HepG2 (cell line): ENCODE measurements at regions not wholly inside any gene's neighbourhood (a gene's known extent, or its start where the extent isn't known, plus 50 kb on each side); places are given as distances from the start of the nearest gene placed in this dataset.

Source experiments
- ATAC-seq: fragments of 200-7000 bp; cut with Tn5 transposase; 3 replicates; pipeline ENCODE4 v1.9.1; 2020; ENCODE audit warnings: mild to moderate bottlenecking, moderate library complexity
- BruUV-seq: library from RNA; stranded (reverse); fragments of 400-500 nt; replicated peaks from 2 replicates; lab custom pipeline; 2021; lab: Mats Ljungman, UMichigan
- CTCF ChIA-PET: fragments of 300-600 bp; formaldehyde crosslinking; extraction: SDS; loops from one replicate; lab custom pipeline; 2021; ENCODE audit warnings: low total read pairs, inconsistent platforms, low intra/inter-chr PET ratio; lab: Yijun Ruan, JAX
- POLR2A ChIA-PET: fragments of 350-600 bp; sonication (Branson Sonifier 250); formaldehyde crosslinking; loops from one replicate; lab custom pipeline; 2020; ENCODE audit warnings: antibody characterized with exemption, inconsistent platforms; lab: Yijun Ruan, JAX
- DNase-seq: peaks from one replicate; pipeline ENCODE4 v3.0.0-alpha.2; 2015; ENCODE audit warnings: low spot score
- FAIRE-seq: peaks from 3 replicates; lab custom pipeline; 2011; peaks lifted over from hg19 to GRCh38; lab: Jason Lieb, UNC
- H2AFZ ChIP-seq: one replicate; pipeline ENCODE4 v1.6.1; 2011; ENCODE audit warnings: low read length, inconsistent platforms
- H3K27ac ChIP-seq: fragments of 300-600 bp; 3 replicates; pipeline ENCODE4 v1.8.0; 2011; ENCODE audit warnings: mixed run types, mild to moderate bottlenecking, mixed read lengths, low read length, inconsistent platforms; ENCODE audit not compliant: insufficient read depth; ENCODE audit errors: extremely low read length
- H3K27me3 ChIP-seq, 2 experiments: fragments of 200-600 bp in 1 of 2; 2 replicates in 1 of 2; 3 replicates in 1 of 2; pipeline versions ENCODE4 v1.6.0 to v1.8.0; 2011; ENCODE audit warnings: low read length in 2 of 2, mild to moderate bottlenecking in 2 of 2, moderate library complexity in 2 of 2, inconsistent platforms in 1 of 2; ENCODE audit not compliant: insufficient read depth in 2 of 2, control insufficient read depth in 1 of 2
- H3K36me3 ChIP-seq, 2 experiments: fragments of 200-600 bp in 1 of 2; replicated peaks in 1 of 2; 2 replicates in 1 of 2; 3 replicates in 1 of 2; pipeline versions ENCODE4 v1.5.1 to v1.8.0; 2011; ENCODE audit warnings: low read length in 2 of 2, inconsistent platforms in 1 of 2; ENCODE audit not compliant: insufficient read depth in 2 of 2, control insufficient read depth in 1 of 2
- H3K4me1 ChIP-seq: 2 replicates; pipeline ENCODE4 v1.5.1; 2012; ENCODE audit warnings: low read length, inconsistent platforms; ENCODE audit not compliant: insufficient read depth
- H3K4me2 ChIP-seq: 2 replicates; pipeline ENCODE4 v1.6.0; 2011; ENCODE audit warnings: low read depth, low read length, inconsistent platforms
- H3K4me3 ChIP-seq, 3 experiments: fragments of 200-600 bp in 1 of 3; sonication (generic), shearing (Covaris generic) in 1 of 3; replicated peaks in 1 of 3; 2 replicates each; pipeline ENCODE4 v1.5.1; 2011 to 2016; ENCODE audit warnings: low read length in 3 of 3, inconsistent platforms in 2 of 3, low read depth in 2 of 3, mild to moderate bottlenecking in 2 of 3, control low read depth in 1 of 3, mixed read lengths in 1 of 3; ENCODE audit not compliant: insufficient read depth in 1 of 3
- H3K79me2 ChIP-seq: one replicate; pipeline ENCODE4 v1.6.1; 2011; ENCODE audit warnings: low read length, inconsistent platforms; ENCODE audit not compliant: insufficient read depth
- H3K9ac ChIP-seq: 2 replicates; pipeline ENCODE4 v1.6.0; 2011; ENCODE audit warnings: mild to moderate bottlenecking, low read depth, low read length, inconsistent platforms; ENCODE audit not compliant: insufficient read depth
- H3K9me3 ChIP-seq: 2 replicates; pipeline ENCODE4 v1.5.1; 2012; ENCODE audit warnings: mild to moderate bottlenecking, low read length
- H4K20me1 ChIP-seq: 2 replicates; pipeline ENCODE4 v1.6.0; 2011; ENCODE audit warnings: inconsistent platforms, mild to moderate bottlenecking, low read length, moderate library complexity; ENCODE audit not compliant: insufficient read depth
- ATF5 ChIP-seq: sonication (generic); formaldehyde crosslinking; IDR thresholded peaks from 2 replicates; pipeline ENCODE4 v1.4.0; 2020; ENCODE audit warnings: mild to moderate bottlenecking, low read depth, missing genetic modification reagents
- EHMT2 ChIP-seq: fragments of 200-600 bp; sonication (generic); IDR thresholded peaks from 2 replicates; pipeline ENCODE4 v1.7.0; 2017; ENCODE audit warnings: antibody characterized with exemption, low read depth, low read length, borderline replicate concordance
- HNRNPL ChIP-seq: fragments of 200-400 bp; formaldehyde crosslinking; IDR thresholded peaks from 2 replicates; pipeline ENCODE4 v1.6.1; 2017; ENCODE audit warnings: mild to moderate bottlenecking, low read depth, low read length
- MED1 ChIP-seq: sonication (generic); formaldehyde crosslinking; IDR thresholded peaks from 2 replicates; pipeline ENCODE4 v1.4.0; 2020; ENCODE audit warnings: missing genetic modification reagents
- SKI ChIP-seq: fragments of 450-650 bp; IDR thresholded peaks from one replicate; pipeline ENCODE4 v1.6.1; 2018; ENCODE audit warnings: mild to moderate bottlenecking; ENCODE audit not compliant: partially characterized antibody
- TCF7L2 ChIP-seq: IDR thresholded peaks from 2 replicates; pipeline ENCODE4 v1.6.1; 2011; ENCODE audit warnings: mild to moderate bottlenecking, low read depth, low read length, moderate library complexity
- U2AF2 ChIP-seq: fragments of 200-400 bp; formaldehyde crosslinking; IDR thresholded peaks from 2 replicates; pipeline ENCODE4 v1.6.1; 2017; ENCODE audit warnings: low read depth, mild to moderate bottlenecking, low read length
- ZBTB39 ChIP-seq: sonication (generic); formaldehyde crosslinking; IDR thresholded peaks from 2 replicates; pipeline ENCODE4 v1.5.0; 2020; ENCODE audit warnings: missing genetic modification reagents
- ZKSCAN5 ChIP-seq: sonication (generic); formaldehyde crosslinking; IDR thresholded peaks from 2 replicates; pipeline ENCODE4 v1.5.1; 2020; ENCODE audit warnings: mild to moderate bottlenecking, missing genetic modification reagents
- ZNF160 ChIP-seq: sonication (generic); formaldehyde crosslinking; IDR thresholded peaks from 2 replicates; pipeline ENCODE4 v1.8.0; 2022; ENCODE audit warnings: mild to moderate bottlenecking, inconsistent platforms, missing genetic modification reagents
- ZNF672 ChIP-seq: sonication (generic); formaldehyde crosslinking; IDR thresholded peaks from 2 replicates; pipeline ENCODE4 v1.8.1; 2022; ENCODE audit warnings: missing genetic modification reagents
- WGBS: methylation state at CpG from one replicate; pipeline ENCODE4 v1.1.6; 2017; ENCODE audit warnings: low lambda C conversion rate; 5-methylcytosine and 5-hydroxymethylcytosine counted together
- in situ Hi-C: cut with HindIII; loops from 2 replicates; pipeline ENCODE4 v1.10.0; 2017; ENCODE audit warnings: low pct_unique_long_range_greater_than_20kb; ENCODE audit not compliant: extremely low pct_ligation_motif_present
- intact Hi-C: fragments of 100-400 bp; cut with micrococcal nuclease; formaldehyde crosslinking; loops from one replicate; pipeline ENCODE4 v1.10.0; 2022; ENCODE audit not compliant: unreplicated experiment

- ChIA-PET CTCF (no interaction called here), POLR2A (no interaction called here)
- FAIRE-seq (no peak), DNase-seq (no peak), ATAC-seq (peak; percentile 63)
- Histone ChIP-seq H3K4me1 (peaks cover 43% of the 10 kb centered on the region), H3K9me3 (no peaks in the 10 kb centered on the region), H3K27me3 (no peaks in the 10 kb centered on the region), H3K4me3 (no peak overlapping the region), H3K79me2 (no peaks in the 10 kb centered on the region), H3K36me3 (no peaks in the 10 kb centered on the region)
- intact Hi-C loops = no loop called here
- 0% methylated on average over 2 of the region's 2 CpGs for WGBS
- no peak for TF ChIP-seq TCF7L2
- no peak for TF ChIP-seq ATF5
- no peak for TF ChIP-seq U2AF2
- no peak for TF ChIP-seq ZBTB39
- TF ChIP-seq HNRNPL = no peak
- no peak for TF ChIP-seq ZKSCAN5 (CRISPR knock-in tag)
- no peak for TF ChIP-seq ZNF160
- no peak for TF ChIP-seq ZNF672
- TF ChIP-seq EHMT2 = no peak
- no peak for TF ChIP-seq SKI
- no peak for TF ChIP-seq MED1 (CRISPR knock-in tag)
- TF ChIP-seq, all 625 proteins: peak for 0
- H4K20me1 ChIP-seq = no peaks in the 10 kb centered on the region
- no peak overlapping the region for H3K27ac ChIP-seq
- in situ Hi-C loops = no loop called here
- no peak overlapping the region for H3K9ac ChIP-seq
- no peak overlapping the region for H2AFZ ChIP-seq
- no TSS peak for BruUV-seq
- no peak overlapping the region for H3K4me2 ChIP-seq
Measured at GRCh38 chr6:28721372-28721771, 195.7 kb downstream of the GPX5 start.
